K562 (cell line): ENCODE measurements at regions not wholly inside any gene's neighbourhood (a gene's known extent, or its start where the extent isn't known, plus 50 kb on each side); places are given as distances from the start of the nearest gene placed in this dataset.

Source experiments
- ATAC-seq: fragments of 200-7000 bp; cut with Tn5 transposase; 3 replicates; pipeline ENCODE4 v1.9.1; 2020; ENCODE audit warnings: moderate library complexity
- BruUV-seq: library from RNA; stranded (reverse); fragments of 400-500 nt; replicated peaks from 2 replicates; lab custom pipeline; 2021; lab: Mats Ljungman, UMichigan
- CTCF ChIA-PET: fragments of 300-600 bp; formaldehyde crosslinking; extraction: SDS; loops from one replicate; lab custom pipeline; 2021; ENCODE audit warnings: low intra/inter-chr PET ratio; lab: Yijun Ruan, JAX
- POLR2A ChIA-PET: fragments of 300-600, 350-650 bp; sonication (Branson Sonifier 250); formaldehyde crosslinking; extraction: SDS; loops from one replicate; lab custom pipeline; 2021; ENCODE audit warnings: antibody characterized with exemption, inconsistent platforms; lab: Yijun Ruan, JAX
- DNase-seq, 4 experiments: peaks; one replicate each; pipeline versions ENCODE4 v3.0.0 to v3.0.0-alpha.2; 2011 to 2018; ENCODE audit warnings: low spot score in 3 of 4, mixed read lengths in 3 of 4; ENCODE audit errors: extremely low read depth in 1 of 4
- FAIRE-seq: peaks from 2 replicates; lab custom pipeline; 2011; peaks lifted over from hg19 to GRCh38; lab: Jason Lieb, UNC
- H2AFZ ChIP-seq: 2 replicates; pipeline ENCODE4 v1.6.0; 2011; ENCODE audit warnings: low read depth, low read length, control low read depth, inconsistent platforms
- H3K27ac ChIP-seq: fragments of 200-600 bp; 3 replicates; pipeline ENCODE4 v1.8.0; 2011; ENCODE audit warnings: low read depth, mild to moderate bottlenecking, control low read depth, inconsistent platforms, low read length, moderate library complexity, mixed read lengths; ENCODE audit errors: extremely low read depth
- H3K27me3 ChIP-seq, 2 experiments: fragments of 300-600 bp in 1 of 2; 2 replicates in 1 of 2; 3 replicates in 1 of 2; pipeline versions ENCODE4 v1.6.0 to v1.8.0; 2011; ENCODE audit warnings: inconsistent platforms in 2 of 2, low read length in 2 of 2, mild to moderate bottlenecking in 1 of 2, mixed read lengths in 1 of 2, moderate library complexity in 1 of 2; ENCODE audit not compliant: control insufficient read depth in 2 of 2, insufficient read depth in 2 of 2
- H3K36me3 ChIP-seq: fragments of 300-600 bp; 3 replicates; pipeline ENCODE4 v1.8.0; 2011; ENCODE audit warnings: mild to moderate bottlenecking, low read length, inconsistent platforms; ENCODE audit not compliant: control insufficient read depth, insufficient read depth
- H3K4me1 ChIP-seq, 2 experiments: fragments of 200-600 bp in 1 of 2; replicated peaks in 1 of 2; 2 replicates in 1 of 2; 3 replicates in 1 of 2; pipeline versions ENCODE4 v1.5.1 to v1.8.0; 2011; ENCODE audit warnings: inconsistent platforms in 2 of 2, low read length in 2 of 2, mild to moderate bottlenecking in 1 of 2, mixed read lengths in 1 of 2, moderate library complexity in 1 of 2; ENCODE audit not compliant: control insufficient read depth in 2 of 2, insufficient read depth in 2 of 2
- H3K4me2 ChIP-seq: 2 replicates; pipeline ENCODE4 v1.6.1; 2011; ENCODE audit warnings: low read length, control low read depth, inconsistent platforms, mixed read lengths; ENCODE audit not compliant: insufficient read depth
- H3K4me3 ChIP-seq: fragments of 200-600 bp; sonication (generic), shearing (Covaris generic); 2 replicates; pipeline ENCODE4 v1.5.1; 2016; ENCODE audit warnings: control low read depth, inconsistent platforms
- H3K79me2 ChIP-seq: fragments of 200-600 bp; 3 replicates; pipeline ENCODE4 v1.8.0; 2011; ENCODE audit warnings: low read length, inconsistent platforms; ENCODE audit not compliant: control insufficient read depth, insufficient read depth
- H3K9ac ChIP-seq, 2 experiments: 2 replicates each; pipeline versions ENCODE4 v1.6.0 to v1.6.1; 2011; ENCODE audit warnings: low read depth in 2 of 2, low read length in 2 of 2, control low read depth in 1 of 2, inconsistent platforms in 1 of 2, mild to moderate bottlenecking in 1 of 2, mixed read lengths in 1 of 2; ENCODE audit not compliant: insufficient read depth in 1 of 2
- H3K9me1 ChIP-seq: one replicate; pipeline ENCODE4 v1.6.0; 2011; ENCODE audit warnings: inconsistent platforms, mild to moderate bottlenecking, low read length, moderate library complexity; ENCODE audit not compliant: control insufficient read depth, insufficient read depth
- H3K9me3 ChIP-seq: replicated peaks from 2 replicates; pipeline ENCODE4 v1.5.1; 2011; ENCODE audit warnings: low read depth, low read length, inconsistent platforms; ENCODE audit not compliant: control insufficient read depth, insufficient read depth
- H4K20me1 ChIP-seq: replicated peaks from 2 replicates; pipeline ENCODE4 v1.6.1; 2011; ENCODE audit warnings: low read length, inconsistent platforms, mixed read lengths; ENCODE audit not compliant: control insufficient read depth, insufficient read depth
- PPARD ChIP-seq: fragments of 250-450 bp; sonication (Bioruptor Pico); IDR thresholded peaks from 2 replicates; pipeline ENCODE4 v1.8.0; 2022; ENCODE audit warnings: inconsistent platforms, mild to moderate bottlenecking, moderate library complexity
- PTRF ChIP-seq: fragments of 450-650 bp; IDR thresholded peaks from 2 replicates; pipeline ENCODE4 v1.6.1; 2016; ENCODE audit warnings: mild to moderate bottlenecking, missing genetic modification characterization, missing compliant biosample characterization
- SMARCA4 ChIP-seq: fragments of 450-650 bp; IDR thresholded peaks from 2 replicates; pipeline ENCODE4 v1.6.1; 2016
- ZNF184 ChIP-seq: sonication (generic); formaldehyde crosslinking; IDR thresholded peaks from 2 replicates; pipeline ENCODE4 v1.5.0; 2020; ENCODE audit warnings: missing genetic modification reagents
- WGBS: fragments of 100-300 bp; shearing (Covaris generic); methylation state at CpG from one replicate; pipeline ENCODE4 v1.1.6; 2016; ENCODE audit warnings: low coverage, mixed read lengths; ENCODE audit not compliant: insufficient coverage; ENCODE audit errors: missing lambda C conversion rate; 5-methylcytosine and 5-hydroxymethylcytosine counted together
- in situ Hi-C: fragments of 300-500 bp; cut with MboI; formaldehyde crosslinking; loops from 4 replicates; pipeline ENCODE4 v1.15.0; 2018; ENCODE audit warnings: inconsistent platforms, mixed read lengths
- intact Hi-C: fragments of 100-400 bp; cut with micrococcal nuclease; formaldehyde crosslinking; loops from 2 replicates; pipeline ENCODE4 v1.14.2; 2022
- TF ChIP-seq, protein P1 (sequence below): sonication (generic); formaldehyde crosslinking; IDR thresholded peaks from 2 replicates; pipeline ENCODE4 v1.8.0; 2022; ENCODE audit warnings: mild to moderate bottlenecking, missing genetic modification reagents
- TF ChIP-seq, protein P2 (sequence below): sonication (generic); formaldehyde crosslinking; IDR thresholded peaks from 2 replicates; pipeline ENCODE4 v1.9.0; 2022; ENCODE audit warnings: mild to moderate bottlenecking, missing genetic modification reagents

DNA sequence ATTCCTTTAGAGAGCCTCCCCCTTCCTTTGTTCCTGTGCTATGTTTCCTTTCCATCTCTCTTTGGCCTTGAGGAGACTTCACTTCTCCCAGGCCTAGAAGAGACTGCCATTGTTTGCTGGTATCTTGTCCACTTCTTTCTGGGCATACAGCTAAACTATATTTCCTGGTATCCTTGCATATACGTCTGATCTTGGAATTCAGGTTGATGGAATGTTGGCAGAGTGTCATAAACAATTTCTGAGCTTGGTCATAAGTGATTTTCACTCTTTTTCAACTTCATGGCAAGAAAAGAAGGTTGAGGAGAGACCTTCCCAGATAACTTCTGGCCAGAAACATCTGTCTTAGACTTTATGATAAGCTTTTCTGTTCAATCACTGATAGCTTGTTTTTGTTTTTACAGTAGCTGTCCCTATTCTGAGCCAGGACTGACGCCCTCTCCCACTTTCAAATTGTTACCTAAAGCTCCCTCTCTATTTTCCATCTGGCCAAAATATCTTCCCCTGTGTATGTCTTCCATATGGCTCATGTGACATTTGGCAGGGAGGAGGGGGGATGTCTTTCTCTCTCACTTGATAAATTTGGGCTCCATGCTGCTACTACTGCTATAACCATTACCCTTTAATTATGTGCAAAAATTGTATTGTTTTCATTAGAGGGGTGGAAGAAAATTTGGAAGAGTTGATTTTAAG lies 457.0 kb downstream of the ADAMTS20 start:
- no peaks in the 10 kb centered on the region for H3K27me3 ChIP-seq
- H4K20me1 ChIP-seq, result no peaks in the 10 kb centered on the region
- POLR2A ChIA-PET, result no interaction called here
- FAIRE-seq (no peak), DNase-seq (no peak), ATAC-seq (no peak)
- no peaks in the 10 kb centered on the region for H3K36me3 ChIP-seq
- no peak overlapping the region for H3K4me2 ChIP-seq
- no peak overlapping the region for H3K4me3 ChIP-seq
- H3K9me1 ChIP-seq, result no peaks in the 10 kb centered on the region
- H2AFZ ChIP-seq, result no peak overlapping the region
- CTCF ChIA-PET, result no interaction called here
- H3K9me3 ChIP-seq, result no peaks in the 10 kb centered on the region
- TF ChIP-seq PPARD (CRISPR knock-in tag), result no peak
- TF ChIP-seq, protein P1, sequence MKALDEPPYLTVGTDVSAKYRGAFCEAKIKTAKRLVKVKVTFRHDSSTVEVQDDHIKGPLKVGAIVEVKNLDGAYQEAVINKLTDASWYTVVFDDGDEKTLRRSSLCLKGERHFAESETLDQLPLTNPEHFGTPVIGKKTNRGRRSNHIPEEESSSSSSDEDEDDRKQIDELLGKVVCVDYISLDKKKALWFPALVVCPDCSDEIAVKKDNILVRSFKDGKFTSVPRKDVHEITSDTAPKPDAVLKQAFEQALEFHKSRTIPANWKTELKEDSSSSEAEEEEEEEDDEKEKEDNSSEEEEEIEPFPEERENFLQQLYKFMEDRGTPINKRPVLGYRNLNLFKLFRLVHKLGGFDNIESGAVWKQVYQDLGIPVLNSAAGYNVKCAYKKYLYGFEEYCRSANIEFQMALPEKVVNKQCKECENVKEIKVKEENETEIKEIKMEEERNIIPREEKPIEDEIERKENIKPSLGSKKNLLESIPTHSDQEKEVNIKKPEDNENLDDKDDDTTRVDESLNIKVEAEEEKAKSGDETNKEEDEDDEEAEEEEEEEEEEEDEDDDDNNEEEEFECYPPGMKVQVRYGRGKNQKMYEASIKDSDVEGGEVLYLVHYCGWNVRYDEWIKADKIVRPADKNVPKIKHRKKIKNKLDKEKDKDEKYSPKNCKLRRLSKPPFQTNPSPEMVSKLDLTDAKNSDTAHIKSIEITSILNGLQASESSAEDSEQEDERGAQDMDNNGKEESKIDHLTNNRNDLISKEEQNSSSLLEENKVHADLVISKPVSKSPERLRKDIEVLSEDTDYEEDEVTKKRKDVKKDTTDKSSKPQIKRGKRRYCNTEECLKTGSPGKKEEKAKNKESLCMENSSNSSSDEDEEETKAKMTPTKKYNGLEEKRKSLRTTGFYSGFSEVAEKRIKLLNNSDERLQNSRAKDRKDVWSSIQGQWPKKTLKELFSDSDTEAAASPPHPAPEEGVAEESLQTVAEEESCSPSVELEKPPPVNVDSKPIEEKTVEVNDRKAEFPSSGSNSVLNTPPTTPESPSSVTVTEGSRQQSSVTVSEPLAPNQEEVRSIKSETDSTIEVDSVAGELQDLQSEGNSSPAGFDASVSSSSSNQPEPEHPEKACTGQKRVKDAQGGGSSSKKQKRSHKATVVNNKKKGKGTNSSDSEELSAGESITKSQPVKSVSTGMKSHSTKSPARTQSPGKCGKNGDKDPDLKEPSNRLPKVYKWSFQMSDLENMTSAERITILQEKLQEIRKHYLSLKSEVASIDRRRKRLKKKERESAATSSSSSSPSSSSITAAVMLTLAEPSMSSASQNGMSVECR (CRISPR knock-in tag), result no peak
- TF ChIP-seq PTRF, result no peak
- TF ChIP-seq, protein P2, sequence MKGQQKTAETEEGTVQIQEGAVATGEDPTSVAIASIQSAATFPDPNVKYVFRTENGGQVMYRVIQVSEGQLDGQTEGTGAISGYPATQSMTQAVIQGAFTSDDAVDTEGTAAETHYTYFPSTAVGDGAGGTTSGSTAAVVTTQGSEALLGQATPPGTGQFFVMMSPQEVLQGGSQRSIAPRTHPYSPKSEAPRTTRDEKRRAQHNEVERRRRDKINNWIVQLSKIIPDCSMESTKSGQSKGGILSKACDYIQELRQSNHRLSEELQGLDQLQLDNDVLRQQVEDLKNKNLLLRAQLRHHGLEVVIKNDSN (CRISPR knock-in tag), result no peak
- no peak for TF ChIP-seq SMARCA4
- TF ChIP-seq ZNF184, result no peak
- intact Hi-C loops (no loop called here), in situ Hi-C loops (no loop called here)
- BruUV-seq, result no TSS peak
- WGBS, result 0% methylated on average over 2 of the region's 2 CpGs
- H3K79me2 ChIP-seq, result no peaks in the 10 kb centered on the region
- H3K4me1 ChIP-seq, result no peaks in the 10 kb centered on the region
- H3K27ac ChIP-seq, result no peak overlapping the region
- H3K9ac ChIP-seq, result no peak overlapping the region
